Psoas muscle (tissue), 7 donors: ENCODE measurements at regions not wholly inside any gene's neighbourhood (a gene's known extent, or its start where the extent isn't known, plus 50 kb on each side); places are given as distances from the start of the nearest gene placed in this dataset.

Experiments used
- ATAC-seq, 4 donors: fragments of 200-7000 bp; cut with Tn5 transposase; one replicate each; pipeline ENCODE4 v1.9.1; 2020; ENCODE audit warnings: moderate library complexity in 3 of 4, mild to moderate bottlenecking in 2 of 4
- DNase-seq, 2 donors: peaks; one replicate each; pipeline ENCODE4 v3.0.0-alpha.2; 2020
- H3K27ac ChIP-seq: fragments of 200-600 bp; one replicate; pipeline ENCODE4 v1.8.0; 2022
- H3K27me3 ChIP-seq, 3 donors: fragments of 200-600 bp in 1 of 3; one replicate each; pipeline versions ENCODE4 v1.6.1 to v1.8.0; 2013 to 2022; ENCODE audit warnings: low read length in 2 of 3, mild to moderate bottlenecking in 2 of 3, moderate library complexity in 1 of 3; ENCODE audit not compliant: insufficient read depth in 3 of 3
- H3K36me3 ChIP-seq, 2 donors: fragments of 200-600 bp in 1 of 2; one replicate each; pipeline versions ENCODE4 v1.6.1 to v1.8.0; 2013 to 2022; ENCODE audit warnings: low read depth in 1 of 2, mild to moderate bottlenecking in 1 of 2, moderate library complexity in 1 of 2; ENCODE audit not compliant: insufficient read depth in 1 of 2
- H3K4me1 ChIP-seq: fragments of 200-600 bp; one replicate; pipeline ENCODE4 v1.8.0; 2022
- H3K4me3 ChIP-seq: fragments of 200-600 bp; one replicate; pipeline ENCODE4 v1.8.0; 2022; ENCODE audit warnings: mild to moderate bottlenecking
- H3K9me3 ChIP-seq: fragments of 200-600 bp; one replicate; pipeline ENCODE4 v1.8.0; 2022
- CTCF ChIP-seq: fragments of 200-600 bp; IDR thresholded peaks from one replicate; pipeline ENCODE4 v1.8.0; 2022; ENCODE audit warnings: antibody characterized with exemption
- WGBS, 3 donors: extraction: QIAGEN DNeasy Blood & Tissue Kit; methylation state at CpG; one replicate each; pipeline versions ENCODE4 v1.1.6 to v1.1.7; 2013; 5-methylcytosine and 5-hydroxymethylcytosine counted together
- intact Hi-C, 2 donors: fragments of 100-400 bp; cut with DNase I; formaldehyde crosslinking; loops; one replicate each; pipeline versions ENCODE4 v1.11.0 to v1.14.2; 2022
- donor health status: healthy with polysubstance abuse.
- donor health status: DM: no; HTN: no; CAD: no; lungs with moderate emphysema.
- donor health status: Bipolar disorder and iron deficiency.
- donor health status: healthy.
- donor health status: DM: yes; HTN: yes; CAD: no.
- donor health status: DM: no; HTN: no; CAD: no.
- donor health status: DM: yes; HTN: yes; CAD: no.

DNA sequence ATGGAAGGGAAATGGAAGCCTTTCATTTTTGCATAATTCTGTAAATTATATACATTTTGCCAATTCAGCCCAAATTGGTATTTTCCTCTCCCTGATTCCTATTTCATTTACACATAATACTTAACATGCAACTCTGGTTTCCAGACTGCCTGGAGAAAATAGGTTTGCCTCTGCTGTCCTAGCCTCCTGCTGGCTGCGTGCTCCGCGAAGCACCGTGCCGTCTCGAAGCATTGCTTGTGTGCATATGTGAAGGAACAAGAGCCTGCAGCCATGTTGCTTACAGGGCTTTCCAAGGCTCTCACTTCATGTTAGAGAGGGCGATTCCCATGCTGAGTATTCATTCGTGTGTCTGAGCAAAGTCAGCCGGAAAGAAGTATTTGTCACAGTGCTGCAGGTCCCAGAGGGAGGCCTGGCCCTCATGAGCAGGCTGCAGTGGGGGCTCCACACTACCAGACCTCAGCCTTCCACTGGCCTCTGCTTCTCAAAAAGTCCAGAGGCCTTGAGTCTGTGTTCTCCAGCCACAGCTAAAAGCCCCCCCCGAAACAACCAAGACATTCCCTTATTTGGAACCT is 66.5 kb downstream of the CLRN3 start:
- intact Hi-C loops, result no loop called here
- Histone ChIP-seq H3K36me3 (no peaks in the 10 kb centered on the region), H3K9me3 (no peaks in the 10 kb centered on the region), H3K27me3 (no peaks in the 10 kb centered on the region), H3K27ac (no peak overlapping the region), H3K4me3 (no peak overlapping the region), H3K4me1 (no peaks in the 10 kb centered on the region)
- TF ChIP-seq CTCF, result no peak
- no peak for ATAC-seq
- WGBS, 3 donors, result 69 to 78% (median 70%) methylated on average over 10 of the region's 10 CpGs
- no peak for DNase-seq

DNA sequence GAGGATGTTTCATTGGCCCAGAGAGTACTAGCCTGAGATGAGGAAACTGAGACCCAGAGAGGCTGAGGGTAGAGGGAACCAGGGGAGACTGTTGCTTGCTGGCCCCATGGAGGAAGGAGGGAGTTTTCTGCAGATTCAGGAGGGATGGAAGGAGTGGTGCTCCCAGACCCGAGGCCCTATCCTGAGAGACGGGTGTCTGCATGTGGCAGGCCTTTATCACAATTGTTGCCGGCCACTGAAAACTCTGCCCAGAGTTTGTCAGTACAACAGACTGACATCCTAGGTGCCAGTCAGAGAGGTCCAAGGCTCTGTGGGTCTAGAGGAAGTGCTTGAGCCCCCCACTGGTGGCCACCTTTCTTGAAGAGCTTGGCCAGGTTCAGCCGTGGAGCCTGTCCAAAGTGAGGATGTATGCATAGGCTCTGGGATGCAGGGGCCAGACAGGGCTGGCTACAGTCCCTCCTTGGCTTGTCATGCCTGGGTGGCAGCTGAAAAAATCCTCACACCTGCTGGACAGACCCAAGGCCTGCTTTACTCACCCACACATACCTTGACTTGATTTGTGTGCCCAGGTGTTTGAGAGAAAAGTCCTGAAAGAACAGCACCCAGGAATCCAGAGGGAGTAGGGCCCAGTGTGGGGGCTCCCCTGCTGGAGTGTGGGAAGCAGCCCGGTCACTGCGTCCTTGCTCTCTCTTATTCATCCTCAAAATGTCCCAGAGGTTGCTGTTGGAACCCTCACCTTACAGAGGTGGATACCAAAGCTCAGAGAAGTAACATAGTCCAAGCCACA is 65.2 kb downstream of the CLRN3 start:
- Histone ChIP-seq H3K9me3 (no peaks in the 10 kb centered on the region), H3K36me3 (no peaks in the 10 kb centered on the region), H3K4me3 (no peak overlapping the region), H3K27ac (no peak overlapping the region), H3K27me3 (no peaks in the 10 kb centered on the region), H3K4me1 (no peaks in the 10 kb centered on the region)
- intact Hi-C loops, result no loop called here
- DNase-seq (no peak), ATAC-seq (no peak)
- TF ChIP-seq CTCF, result no peak
- 68 to 81% (median 75%) methylated on average over 6 of the region's 6 CpGs for WGBS, 3 donors
